ENCODE measurements at regions not wholly inside any gene's neighbourhood (a gene's known extent, or its start where the extent isn't known, plus 50 kb on each side); places are given as distances from the start of the nearest gene placed in this dataset.

GRCh38 chr11:19336331-19336730 lies 95.6 kb upstream of the E2F8 start:
- no peak for DNase-seq (ENCODE audit: low read depth, low spot score)

GRCh38 chr11:19332476-19332875 lies 91.7 kb upstream of the E2F8 start:
- no peak for DNase-seq (ENCODE audit: low read depth, low spot score)

- DNase-seq (ENCODE audit: low read depth, low spot score), result no peak
These were observed 89.7 kb upstream of the E2F8 start for GRCh38 chr11:19330416-19330815.

GRCh38 chr11:19329970-19330369 lies 89.2 kb upstream of the E2F8 start:
- no peak for DNase-seq (ENCODE audit: low read depth, low spot score)

- no peak for DNase-seq (ENCODE audit: low read depth, low spot score)
These were observed 88.0 kb upstream of the E2F8 start for GRCh38 chr11:19328586-19329311.

- no peak for DNase-seq (ENCODE audit: low read depth, low spot score)
These were observed 86.5 kb upstream of the E2F8 start for GRCh38 chr11:19327280-19327679.

GRCh38 chr11:19326499-19326898 lies 85.8 kb upstream of the E2F8 start:
- DNase-seq (ENCODE audit: low read depth, low spot score), result peak; percentile 12

GRCh38 chr11:19323502-19323901 lies 82.8 kb upstream of the E2F8 start:
- DNase-seq (ENCODE audit: low read depth, low spot score), result no peak

GRCh38 chr11:19321351-19321750 lies 80.6 kb upstream of the E2F8 start:
- DNase-seq (ENCODE audit: low read depth, low spot score), result no peak

- peak; percentile 8 for DNase-seq (ENCODE audit: low read depth, low spot score)
These were observed 80.1 kb upstream of the E2F8 start for GRCh38 chr11:19320827-19321226.

GRCh38 chr11:19316434-19316833 lies 75.7 kb upstream of the E2F8 start:
- DNase-seq (ENCODE audit: low read depth, low spot score), result peak; percentile 61

- DNase-seq (ENCODE audit: low read depth, low spot score), result no peak
These were observed 74.8 kb upstream of the E2F8 start for GRCh38 chr11:19315511-19315910.

- DNase-seq (ENCODE audit: low read depth, low spot score), result no peak
These were observed 72.4 kb upstream of the E2F8 start for GRCh38 chr11:19313140-19313539.

- DNase-seq (ENCODE audit: low read depth, low spot score), result peak; percentile 76
These were observed 70.7 kb upstream of the E2F8 start for GRCh38 chr11:19311308-19312030.

GRCh38 chr11:19307498-19307897 lies 66.8 kb upstream of the E2F8 start:
- DNase-seq (ENCODE audit: low read depth, low spot score), result no peak

GRCh38 chr11:19306179-19306944 lies 65.6 kb upstream of the E2F8 start:
- DNase-seq (ENCODE audit: low read depth, low spot score), result no peak

- DNase-seq (ENCODE audit: low read depth, low spot score), result no peak
These were observed 60.6 kb upstream of the E2F8 start for GRCh38 chr11:19301361-19301760.

GRCh38 chr11:19294444-19294843 lies 53.7 kb upstream of the E2F8 start:
- DNase-seq (ENCODE audit: low read depth, low spot score), result no peak

- no peak for DNase-seq (ENCODE audit: low read depth, low spot score)
These were observed 50.3 kb upstream of the E2F8 start for GRCh38 chr11:19291064-19291463.

All from astrocyte of the hippocampus (primary cell).